Mucosa of descending colon (tissue), 3 donors: ENCODE measurements at regions not wholly inside any gene's neighbourhood (a gene's known extent, or its start where the extent isn't known, plus 50 kb on each side); places are given as distances from the start of the nearest gene placed in this dataset.

Experiments used
- ATAC-seq: fragments of 200-7000 bp; cut with Tn5 transposase; one replicate; pipeline ENCODE4 v1.9.1; 2020; ENCODE audit warnings: mild to moderate bottlenecking, moderate library complexity
- DNase-seq, 3 donors: peaks; one replicate each; pipeline ENCODE4 v3.0.0-alpha.2; 2020
- H3K36me3 ChIP-seq: fragments of 200-600 bp; one replicate; pipeline ENCODE4 v1.8.0; 2021; ENCODE audit warnings: low read depth, mild to moderate bottlenecking
- H3K4me1 ChIP-seq: fragments of 200-600 bp; one replicate; pipeline ENCODE4 v1.8.0; 2021; ENCODE audit warnings: low read depth, mild to moderate bottlenecking
- H3K4me3 ChIP-seq: fragments of 200-600 bp; one replicate; pipeline ENCODE4 v1.8.0; 2021; ENCODE audit warnings: mild to moderate bottlenecking
- H3K9me3 ChIP-seq: fragments of 200-600 bp; one replicate; pipeline ENCODE4 v1.8.0; 2021; ENCODE audit warnings: mild to moderate bottlenecking
- intact Hi-C, 2 donors: fragments of 100-400 bp; cut with DNase I in 1 of 2; cut with micrococcal nuclease in 1 of 2; formaldehyde crosslinking; loops; one replicate each; pipeline versions ENCODE4 v1.11.0 to v1.11.1; 2022; cut with DNase I, micrococcal nuclease
- TF ChIP-seq, protein P1 (sequence below): fragments of 200-600 bp; IDR thresholded peaks from one replicate; pipeline ENCODE4 v1.8.0; 2022; ENCODE audit warnings: antibody characterized with exemption, mild to moderate bottlenecking
- donor health status: DM: no; HTN: no; CAD: no; lungs with moderate emphysema.
- donor health status: DM: no; HTN: no; CAD: no.
- donor health status: DM: no; HTN: yes; CAD: no.

DNA sequence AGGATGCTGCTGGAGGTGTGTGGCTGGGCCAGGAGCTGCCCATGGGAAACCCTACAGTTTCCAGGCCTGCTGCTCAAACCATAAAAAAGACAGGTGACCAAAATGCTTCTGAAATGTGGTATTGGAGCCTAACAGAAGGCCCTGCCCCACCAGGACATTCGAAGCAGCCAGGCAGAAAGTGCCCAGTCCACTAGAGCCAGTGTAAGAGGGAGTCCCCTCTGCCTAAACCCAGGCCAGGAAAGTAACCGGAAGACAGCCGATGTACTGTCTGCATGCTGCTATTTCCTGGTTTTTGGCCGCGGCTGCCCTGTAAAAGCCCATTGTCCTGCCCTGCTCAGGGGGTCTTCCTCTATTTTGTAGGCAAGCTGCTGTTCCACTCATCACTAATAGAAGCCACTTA lies 150.7 kb upstream of the IRX2 start:
- intact Hi-C loops = no loop called here
- DNase-seq (no peak), ATAC-seq (no peak)
- peaks cover 34% of the 10 kb centered on the region for H3K9me3 ChIP-seq
- no peaks in the 10 kb centered on the region for H3K36me3 ChIP-seq
- H3K4me1 ChIP-seq = no peaks in the 10 kb centered on the region
- TF ChIP-seq, protein P1, sequence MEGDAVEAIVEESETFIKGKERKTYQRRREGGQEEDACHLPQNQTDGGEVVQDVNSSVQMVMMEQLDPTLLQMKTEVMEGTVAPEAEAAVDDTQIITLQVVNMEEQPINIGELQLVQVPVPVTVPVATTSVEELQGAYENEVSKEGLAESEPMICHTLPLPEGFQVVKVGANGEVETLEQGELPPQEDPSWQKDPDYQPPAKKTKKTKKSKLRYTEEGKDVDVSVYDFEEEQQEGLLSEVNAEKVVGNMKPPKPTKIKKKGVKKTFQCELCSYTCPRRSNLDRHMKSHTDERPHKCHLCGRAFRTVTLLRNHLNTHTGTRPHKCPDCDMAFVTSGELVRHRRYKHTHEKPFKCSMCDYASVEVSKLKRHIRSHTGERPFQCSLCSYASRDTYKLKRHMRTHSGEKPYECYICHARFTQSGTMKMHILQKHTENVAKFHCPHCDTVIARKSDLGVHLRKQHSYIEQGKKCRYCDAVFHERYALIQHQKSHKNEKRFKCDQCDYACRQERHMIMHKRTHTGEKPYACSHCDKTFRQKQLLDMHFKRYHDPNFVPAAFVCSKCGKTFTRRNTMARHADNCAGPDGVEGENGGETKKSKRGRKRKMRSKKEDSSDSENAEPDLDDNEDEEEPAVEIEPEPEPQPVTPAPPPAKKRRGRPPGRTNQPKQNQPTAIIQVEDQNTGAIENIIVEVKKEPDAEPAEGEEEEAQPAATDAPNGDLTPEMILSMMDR = no peak
- no peak overlapping the region for H3K4me3 ChIP-seq

DNA sequence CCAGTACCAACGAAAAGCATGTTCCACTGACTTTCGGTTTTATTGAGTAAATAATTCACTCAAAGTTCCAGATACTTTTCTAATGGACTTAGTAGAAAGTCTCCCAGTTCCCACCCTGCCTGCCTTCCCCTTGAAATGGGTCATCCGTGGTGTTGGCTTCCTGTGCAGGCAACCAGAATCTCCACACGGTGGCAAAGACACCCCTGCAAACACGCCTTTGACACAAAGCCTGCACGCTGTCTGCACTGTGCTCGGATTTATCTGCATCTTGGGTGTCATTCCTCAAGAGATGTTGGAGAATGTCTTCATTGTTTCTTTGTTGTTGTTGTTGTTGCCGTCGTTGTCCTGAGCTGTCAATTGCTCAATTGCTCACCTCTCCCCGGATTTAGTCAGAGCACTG lies 150.0 kb upstream of the IRX2 start:
- TF ChIP-seq, protein P1 = no peak
- no peak overlapping the region for H3K4me3 ChIP-seq
- H3K36me3 ChIP-seq = no peaks in the 10 kb centered on the region
- H3K4me1 ChIP-seq = no peaks in the 10 kb centered on the region
- H3K9me3 ChIP-seq = peaks cover 30% of the 10 kb centered on the region
- intact Hi-C loops = no loop called here
- ATAC-seq = no peak
- no peak for DNase-seq

DNA sequence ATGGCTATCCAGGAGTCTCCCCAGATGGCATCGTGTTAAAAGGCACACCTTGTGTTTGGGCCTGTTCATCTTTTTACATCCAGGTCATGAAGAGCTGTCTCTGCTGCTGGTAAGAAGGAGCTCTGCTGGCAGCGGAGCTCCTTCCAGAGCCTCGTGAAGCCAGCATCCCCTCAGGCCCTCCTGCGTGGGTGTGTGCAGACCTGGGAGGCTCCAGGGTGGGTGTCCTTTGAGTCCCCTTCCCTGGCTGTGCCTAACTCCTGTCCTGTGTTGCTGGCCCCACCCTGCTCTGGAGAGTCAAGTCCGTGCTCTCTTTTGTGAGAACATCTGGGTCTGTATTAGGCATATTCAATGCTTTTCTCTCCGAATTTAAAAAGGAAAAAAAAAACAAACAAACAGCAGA lies 149.6 kb upstream of the IRX2 start:
- no peaks in the 10 kb centered on the region for H3K4me1 ChIP-seq
- ATAC-seq = no peak
- no peak for DNase-seq
- H3K9me3 ChIP-seq = peaks cover 27% of the 10 kb centered on the region
- intact Hi-C loops = no loop called here
- no peaks in the 10 kb centered on the region for H3K36me3 ChIP-seq
- TF ChIP-seq, protein P1 = no peak
- H3K4me3 ChIP-seq = no peak overlapping the region

DNA sequence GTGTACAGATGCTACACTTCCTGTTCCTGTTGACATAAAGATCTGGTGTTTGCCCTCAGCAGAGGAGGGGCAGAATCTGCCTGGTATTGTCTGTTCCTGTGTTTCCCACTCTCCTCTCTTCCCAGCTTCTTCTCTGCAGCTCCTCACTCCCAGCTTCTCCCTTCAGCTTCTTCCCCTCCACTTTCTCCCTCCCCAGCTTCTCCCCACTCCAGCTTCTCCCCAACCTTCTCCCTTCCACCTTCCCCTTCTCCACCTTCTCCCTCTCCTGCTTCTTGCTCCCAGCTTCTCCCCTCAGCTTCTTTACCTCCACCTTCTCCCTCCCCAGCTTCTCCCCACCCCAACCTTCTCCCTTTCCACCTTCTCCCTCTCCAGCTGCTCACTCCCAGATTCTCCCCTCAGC lies 148.9 kb upstream of the IRX2 start:
- intact Hi-C loops = no loop called here
- H3K36me3 ChIP-seq = no peaks in the 10 kb centered on the region
- H3K9me3 ChIP-seq = peaks cover 27% of the 10 kb centered on the region
- ATAC-seq (no peak), DNase-seq (no peak)
- H3K4me1 ChIP-seq = no peaks in the 10 kb centered on the region
- no peak overlapping the region for H3K4me3 ChIP-seq
- TF ChIP-seq, protein P1 = no peak

DNA sequence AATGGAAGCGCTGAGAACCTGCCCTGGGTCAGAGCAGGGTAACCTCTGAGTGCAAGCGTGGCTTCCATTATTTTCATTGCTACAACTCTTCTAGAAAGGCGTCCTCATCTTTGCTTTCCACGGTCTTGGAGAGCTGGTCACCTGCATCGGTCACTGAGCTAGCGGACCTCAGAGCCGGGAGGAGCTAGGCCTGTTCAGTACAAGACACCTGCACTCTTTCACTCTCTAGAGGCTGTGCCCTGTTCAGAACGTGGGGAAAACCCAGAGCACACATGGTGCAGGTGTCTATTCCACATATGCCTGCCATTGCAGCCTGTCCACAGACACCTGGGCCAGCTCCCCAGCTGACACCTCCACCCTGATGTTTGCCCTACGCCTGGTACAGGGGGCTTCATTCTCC lies 147.8 kb upstream of the IRX2 start:
- ATAC-seq = no peak
- intact Hi-C loops = no loop called here
- H3K9me3 ChIP-seq = peaks cover 32% of the 10 kb centered on the region
- H3K4me1 ChIP-seq = no peaks in the 10 kb centered on the region
- no peak overlapping the region for H3K4me3 ChIP-seq
- TF ChIP-seq, protein P1 = no peak
- DNase-seq = no peak
- no peaks in the 10 kb centered on the region for H3K36me3 ChIP-seq

DNA sequence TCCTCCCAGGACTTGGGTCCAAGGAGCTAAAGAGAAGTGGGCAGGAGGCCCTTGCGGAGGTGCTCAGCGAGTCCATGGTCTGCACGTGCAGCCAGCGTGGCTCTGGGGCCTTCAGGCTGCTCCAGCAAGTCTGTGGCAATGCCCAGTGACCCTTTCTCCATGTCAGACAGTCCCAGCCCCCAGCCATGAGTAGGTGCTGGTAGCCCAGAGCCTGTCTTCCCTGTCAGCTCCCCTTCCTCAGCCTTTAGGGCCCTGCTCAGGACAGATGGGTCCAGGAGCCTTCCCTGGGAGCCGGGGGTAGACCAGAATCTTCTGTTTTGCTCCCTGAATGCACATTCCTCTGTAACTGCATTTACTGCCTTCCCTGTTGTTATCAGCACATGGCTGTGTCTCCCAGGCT lies 147.2 kb upstream of the IRX2 start:
- intact Hi-C loops = no loop called here
- Histone ChIP-seq H3K9me3 (peaks cover 35% of the 10 kb centered on the region), H3K36me3 (no peaks in the 10 kb centered on the region), H3K4me1 (no peaks in the 10 kb centered on the region), H3K4me3 (no peak overlapping the region)
- no peak for DNase-seq
- ATAC-seq = no peak
- TF ChIP-seq, protein P1 = no peak
